ENCODE measurements at regions not wholly inside any gene's neighbourhood (a gene's known extent, or its start where the extent isn't known, plus 50 kb on each side); places are given as distances from the start of the nearest gene placed in this dataset.

- H3K27ac Mint-ChIP-seq = no peak overlapping the region
- no peak for TF ChIP-seq CTCF (IDR thresholded peaks at IDR 0.05; ENCODE audit: unreplicated experiment in 3 of 3)
- no peaks in the 10 kb centered on the region for H3K27me3 Mint-ChIP-seq (ENCODE audit: low read depth)
- no peaks in the 10 kb centered on the region for H3K36me3 Mint-ChIP-seq (ENCODE audit: low read depth)
- H3K4me3 Mint-ChIP-seq = no peak overlapping the region
- no peaks in the 10 kb centered on the region for H3K4me1 Mint-ChIP-seq
- H3K9me3 Mint-ChIP-seq = no peaks in the 10 kb centered on the region
Measured at GRCh38 chr1:106899644-106900043, 156.8 kb upstream of the PRMT6 start.

GRCh38 chr1:106907795-106908194, 148.7 kb upstream of the PRMT6 start:
- no peak overlapping the region for H3K4me3 Mint-ChIP-seq
- no peak for TF ChIP-seq CTCF (IDR thresholded peaks at IDR 0.05; ENCODE audit: unreplicated experiment in 3 of 3)

GRCh38 chr1:106908689-106909088, 147.8 kb upstream of the PRMT6 start:
- H3K27ac Mint-ChIP-seq = no peak overlapping the region
- TF ChIP-seq CTCF (IDR thresholded peaks at IDR 0.05; ENCODE audit: unreplicated experiment in 3 of 3) = no peak
- no peaks in the 10 kb centered on the region for H3K36me3 Mint-ChIP-seq (ENCODE audit: low read depth)
- peaks cover 12% of the 10 kb centered on the region for H3K9me3 Mint-ChIP-seq
- no peak overlapping the region for H3K4me3 Mint-ChIP-seq
- no peaks in the 10 kb centered on the region for H3K4me1 Mint-ChIP-seq
- no peaks in the 10 kb centered on the region for H3K27me3 Mint-ChIP-seq (ENCODE audit: low read depth)

More at GRCh38 chr1:106907795-106908194, 148.7 kb upstream of the PRMT6 start:
- no peaks in the 10 kb centered on the region for H3K36me3 Mint-ChIP-seq (ENCODE audit: low read depth)
- H3K4me1 Mint-ChIP-seq = no peaks in the 10 kb centered on the region
- H3K27me3 Mint-ChIP-seq (ENCODE audit: low read depth) = no peaks in the 10 kb centered on the region
- H3K27ac Mint-ChIP-seq = no peak overlapping the region
- peaks cover 12% of the 10 kb centered on the region for H3K9me3 Mint-ChIP-seq

GRCh38 chr1:106910798-106911197, 145.7 kb upstream of the PRMT6 start:
- Mint-ChIP-seq H3K27ac (no peak overlapping the region), H3K9me3 (peaks cover 5% of the 10 kb centered on the region), H3K4me1 (no peaks in the 10 kb centered on the region), H3K27me3 (ENCODE audit: low read depth) (no peaks in the 10 kb centered on the region), H3K36me3 (ENCODE audit: low read depth) (no peaks in the 10 kb centered on the region), H3K4me3 (no peak overlapping the region)
- TF ChIP-seq CTCF (IDR thresholded peaks at IDR 0.05; ENCODE audit: unreplicated experiment in 3 of 3) = no peak

GRCh38 chr1:106912131-106912530, 144.3 kb upstream of the PRMT6 start:
- Mint-ChIP-seq H3K36me3 (ENCODE audit: low read depth) (no peaks in the 10 kb centered on the region), H3K27me3 (ENCODE audit: low read depth) (no peaks in the 10 kb centered on the region), H3K9me3 (peaks cover 2% of the 10 kb centered on the region), H3K27ac (no peak overlapping the region), H3K4me1 (no peaks in the 10 kb centered on the region), H3K4me3 (no peak overlapping the region)
- TF ChIP-seq CTCF (IDR thresholded peaks at IDR 0.05; ENCODE audit: unreplicated experiment in 3 of 3) = no peak

- no peak for TF ChIP-seq CTCF (IDR thresholded peaks at IDR 0.05; ENCODE audit: unreplicated experiment in 3 of 3)
- H3K27ac Mint-ChIP-seq = no peak overlapping the region
- no peak overlapping the region for H3K4me3 Mint-ChIP-seq
- H3K27me3 Mint-ChIP-seq (ENCODE audit: low read depth) = no peaks in the 10 kb centered on the region
- H3K36me3 Mint-ChIP-seq (ENCODE audit: low read depth) = no peaks in the 10 kb centered on the region
- no peaks in the 10 kb centered on the region for H3K9me3 Mint-ChIP-seq
- H3K4me1 Mint-ChIP-seq = peaks cover 6% of the 10 kb centered on the region
Measured at GRCh38 chr1:106921186-106921585, 135.3 kb upstream of the PRMT6 start.
